IPS DF 4.7 (cell line): ENCODE measurements at regions not wholly inside any gene's neighbourhood (a gene's known extent, or its start where the extent isn't known, plus 50 kb on each side); places are given as distances from the start of the nearest gene placed in this dataset.

Experiments
- DNase-seq: peaks from one replicate; pipeline ENCODE4 v3.0.0-alpha.2; 2013; ENCODE audit warnings: low spot score; ENCODE audit errors: extremely low read depth

GRCh38 chr12:115468087-115468510, 784.1 kb upstream of the TBX3 start:
- no peak for DNase-seq

- no peak for DNase-seq
Observed at GRCh38 chr12:115467531-115467930, 783.6 kb upstream of the TBX3 start.

GRCh38 chr12:115466076-115466475, 782.1 kb upstream of the TBX3 start:
- no peak for DNase-seq

- no peak for DNase-seq
Observed at GRCh38 chr12:115464661-115465060, 780.7 kb upstream of the TBX3 start.

- no peak for DNase-seq
Observed at GRCh38 chr12:115464111-115464581, 780.2 kb upstream of the TBX3 start.

- DNase-seq, result no peak
Observed at GRCh38 chr12:115461401-115461800, 777.4 kb upstream of the TBX3 start.

- no peak for DNase-seq
Observed at GRCh38 chr12:115457798-115458197, 773.8 kb upstream of the TBX3 start.

- DNase-seq, result no peak
Observed at GRCh38 chr12:115456946-115457689, 773.1 kb upstream of the TBX3 start.

- DNase-seq, result no peak
Observed at GRCh38 chr12:115455268-115455681, 771.3 kb upstream of the TBX3 start.

GRCh38 chr12:115452751-115453281, 768.8 kb upstream of the TBX3 start:
- DNase-seq, result no peak

- no peak for DNase-seq
Observed at GRCh38 chr12:115451780-115452736, 768.1 kb upstream of the TBX3 start.

GRCh38 chr12:115451151-115451779, 767.3 kb upstream of the TBX3 start:
- no peak for DNase-seq

- no peak for DNase-seq
Observed at GRCh38 chr12:115450710-115451109, 766.7 kb upstream of the TBX3 start.

GRCh38 chr12:115450017-115450416, 766.0 kb upstream of the TBX3 start:
- no peak for DNase-seq

GRCh38 chr12:115449526-115449925, 765.6 kb upstream of the TBX3 start:
- no peak for DNase-seq

- DNase-seq, result no peak
Observed at GRCh38 chr12:115444346-115444745, 760.4 kb upstream of the TBX3 start.

GRCh38 chr12:115443351-115443938, 759.5 kb upstream of the TBX3 start:
- DNase-seq, result no peak

GRCh38 chr12:115440438-115440837, 756.5 kb upstream of the TBX3 start:
- no peak for DNase-seq

GRCh38 chr12:115439008-115439601, 755.1 kb upstream of the TBX3 start:
- no peak for DNase-seq

- no peak for DNase-seq
Observed at GRCh38 chr12:115438314-115438713, 754.3 kb upstream of the TBX3 start.
